DOHH2 (cell line): ENCODE measurements at regions not wholly inside any gene's neighbourhood (a gene's known extent, or its start where the extent isn't known, plus 50 kb on each side); places are given as distances from the start of the nearest gene placed in this dataset.

ENCODE experiments used
- CTCF ChIP-seq: fragments of 200-600 bp; sonication (generic); IDR thresholded peaks from one replicate; pipeline ENCODE4 v1.5.1; 2014; ENCODE audit warnings: antibody characterized with exemption, mild to moderate bottlenecking, low read depth, low read length; ENCODE audit not compliant: poor library complexity, severe bottlenecking
- EZH2phosphoT487 ChIP-seq: fragments of 200-600 bp; sonication (generic); IDR thresholded peaks from 2 replicates; pipeline ENCODE4 v1.6.1; 2017; ENCODE audit warnings: borderline replicate concordance, mild to moderate bottlenecking, antibody characterized with exemption, low read length, moderate library complexity, mixed read lengths

GRCh38 chr18:34467058-34467457 is 242.3 kb upstream of the NOL4 start:
- TF ChIP-seq CTCF, result no peak
- no peak for TF ChIP-seq EZH2phosphoT487
